ENCODE measurements at regions not wholly inside any gene's neighbourhood (a gene's known extent, or its start where the extent isn't known, plus 50 kb on each side); places are given as distances from the start of the nearest gene placed in this dataset.
A peak's percentile ranks its signal among the peaks of the same experiment; 100 is the strongest.

DNA sequence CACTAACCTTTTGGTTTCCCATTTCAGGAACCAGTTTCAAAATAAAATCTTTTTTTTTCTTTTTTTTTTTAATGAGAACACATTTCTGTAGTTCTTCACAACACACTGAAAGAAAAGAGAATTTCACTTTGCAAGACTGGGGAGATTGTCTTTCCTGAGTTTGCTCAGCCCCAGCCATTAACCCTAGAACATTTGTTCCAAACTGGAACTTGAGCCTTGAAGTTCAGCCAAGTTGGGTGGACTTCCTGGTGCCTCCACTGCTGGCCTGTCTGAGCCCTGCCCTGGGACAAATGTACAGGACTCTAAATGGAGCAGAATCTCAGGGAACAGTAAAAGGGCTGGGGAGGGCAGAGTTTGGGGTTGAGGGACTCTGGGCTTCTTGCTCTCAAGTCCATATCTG is 196.4 kb upstream of the LPP start:
- no peak for DNase-seq

DNA sequence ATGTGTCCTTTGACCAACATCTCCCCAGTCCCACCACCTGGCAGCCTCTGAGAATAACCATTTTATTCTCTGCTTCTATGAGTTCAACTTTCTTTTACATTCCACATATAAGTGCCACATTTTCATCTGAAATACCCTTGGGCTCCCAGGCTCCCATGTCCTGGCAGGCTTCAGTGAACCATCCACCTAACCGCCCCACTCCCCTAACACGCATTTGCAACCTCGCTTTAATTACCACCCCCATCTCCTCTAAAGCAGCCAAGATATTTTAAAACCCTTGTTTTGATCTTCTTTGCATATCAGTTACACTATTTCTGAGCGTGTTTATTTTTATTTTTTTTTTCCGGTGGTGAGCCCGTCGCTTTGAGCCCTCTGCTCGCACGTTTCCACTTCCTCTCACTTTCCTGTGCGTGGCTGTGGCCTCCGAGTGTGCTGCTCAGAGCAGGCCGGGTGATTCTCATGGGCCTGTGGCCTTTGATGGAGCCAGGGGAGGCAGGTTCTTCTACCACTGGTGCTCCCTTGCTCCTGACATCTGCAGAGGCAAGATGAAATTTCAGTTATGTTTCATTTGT is 195.4 kb upstream of the LPP start:
- peak in 1 of 2 donors; percentile 21 for DNase-seq

DNA sequence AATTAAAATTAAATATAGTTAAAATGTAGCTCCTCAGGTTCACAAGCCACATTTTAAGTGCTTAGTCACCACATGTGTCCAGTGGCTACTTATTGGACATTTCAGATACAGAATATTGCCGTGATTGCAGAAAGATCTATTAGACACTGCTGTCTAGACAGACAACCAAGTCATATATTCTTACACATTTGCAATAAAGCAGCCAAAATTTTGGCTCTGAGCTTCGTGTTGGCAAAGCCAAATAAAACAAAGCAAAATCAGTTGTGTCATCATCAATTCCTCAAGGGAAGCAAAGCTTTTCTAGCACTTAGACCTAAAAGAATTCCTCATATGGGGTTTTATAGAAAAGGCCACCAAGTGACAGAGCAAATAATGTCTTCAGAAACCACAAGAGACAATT is 193.1 kb upstream of the LPP start:
- no peak for DNase-seq

DNA sequence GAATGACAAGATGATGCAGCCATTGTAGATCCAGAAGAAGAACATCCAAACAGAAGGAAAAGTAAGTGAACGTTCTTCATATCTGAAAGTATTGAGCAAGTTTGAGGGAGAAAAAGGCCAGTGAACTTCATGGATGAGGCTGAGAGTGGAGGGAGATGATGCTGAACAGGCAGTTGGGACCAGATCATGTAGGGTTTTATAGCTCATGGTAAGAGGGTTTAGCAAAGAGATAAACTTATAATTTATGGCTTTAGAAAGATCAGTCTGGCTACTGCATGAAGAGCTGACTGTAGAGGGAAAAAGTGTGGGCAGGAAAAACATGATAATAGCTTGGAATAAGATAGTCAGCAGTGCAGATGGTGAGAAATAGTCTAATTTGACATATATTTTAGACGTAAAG is 192.6 kb upstream of the LPP start:
- DNase-seq, result no peak

DNA sequence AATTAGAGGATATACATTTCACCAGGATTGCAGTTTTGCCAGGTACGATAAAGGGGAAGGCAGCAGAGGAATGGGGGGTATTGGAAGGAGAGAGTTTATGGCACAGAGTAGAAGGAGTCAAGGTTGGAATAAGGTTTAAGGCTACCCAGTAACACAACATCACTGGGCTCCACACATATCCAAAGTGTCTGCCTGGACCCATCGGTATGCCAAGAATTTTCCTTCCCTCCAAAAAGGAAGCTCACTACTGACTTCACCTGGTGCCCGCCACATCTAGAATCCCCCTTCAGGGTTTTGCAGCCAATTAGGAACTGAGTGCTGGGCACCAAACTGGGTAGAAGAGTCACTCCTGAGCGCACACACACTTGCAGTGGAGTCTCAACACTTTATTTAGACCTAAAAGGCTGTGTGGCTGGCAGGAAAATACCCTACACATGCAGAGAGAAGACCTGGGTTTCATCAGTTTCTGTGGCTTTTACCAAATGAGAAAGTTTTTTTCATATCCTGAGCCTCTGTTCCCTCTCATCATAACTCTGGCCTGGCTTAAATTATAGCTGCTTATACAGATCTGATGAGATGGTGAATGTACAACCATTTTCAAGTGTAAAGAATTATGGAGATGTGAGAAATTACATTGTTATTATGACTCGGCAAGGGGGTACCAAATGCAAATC is 190.8 kb upstream of the LPP start:
- no peak for DNase-seq

DNA sequence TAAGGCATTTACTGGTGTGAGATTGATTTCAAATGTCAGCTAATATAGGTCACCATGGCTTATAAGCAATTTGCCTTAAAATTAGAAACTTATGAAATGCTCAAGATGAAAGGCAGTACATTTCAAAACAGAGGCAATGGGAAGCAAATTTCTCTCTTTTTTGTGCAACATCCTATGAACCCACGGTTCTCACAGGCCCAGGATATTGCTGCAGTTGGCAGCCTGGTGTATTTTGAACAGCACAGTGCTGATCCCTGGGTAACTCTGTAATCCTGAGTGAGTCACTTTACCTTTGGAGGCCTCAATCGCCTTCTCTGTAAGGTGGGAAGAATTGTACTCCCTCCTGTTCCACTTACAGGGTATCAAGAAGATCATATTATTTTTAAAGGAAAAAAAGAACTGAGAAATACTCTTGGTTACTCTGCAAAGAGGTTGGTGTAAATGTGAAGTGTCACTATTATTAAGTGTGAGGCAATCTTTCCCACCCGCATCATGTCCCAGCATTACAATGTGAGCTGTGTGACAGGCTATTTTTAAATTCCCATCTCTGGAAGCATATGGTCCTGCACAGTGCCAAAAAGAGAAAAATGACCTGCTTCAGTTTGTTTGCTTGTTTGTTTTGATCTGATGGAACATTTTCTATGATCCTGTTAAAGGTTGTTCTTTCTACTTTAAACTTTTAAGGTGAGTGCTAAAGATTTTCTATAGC is 190.1 kb upstream of the LPP start:
- no peak for DNase-seq

DNA sequence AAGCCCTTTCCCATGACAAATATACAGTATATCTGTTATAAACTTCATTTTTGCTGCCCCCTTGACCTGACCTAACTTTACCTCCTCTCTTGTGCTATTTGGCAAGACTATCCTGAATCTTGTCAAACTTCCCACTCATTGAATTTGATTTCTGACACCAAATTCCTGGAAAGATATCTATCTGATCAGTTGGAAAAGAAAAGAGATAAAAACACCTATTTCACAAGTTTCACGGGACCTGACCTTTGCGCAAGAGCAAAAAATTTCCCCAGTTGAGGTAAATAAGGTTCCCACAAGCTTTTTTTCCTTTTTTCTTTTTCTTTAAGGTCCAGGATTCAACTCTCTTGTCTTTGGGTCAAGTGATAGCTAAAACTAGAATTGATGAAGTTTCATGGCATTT is 189.2 kb upstream of the LPP start:
- DNase-seq, result no peak

DNA sequence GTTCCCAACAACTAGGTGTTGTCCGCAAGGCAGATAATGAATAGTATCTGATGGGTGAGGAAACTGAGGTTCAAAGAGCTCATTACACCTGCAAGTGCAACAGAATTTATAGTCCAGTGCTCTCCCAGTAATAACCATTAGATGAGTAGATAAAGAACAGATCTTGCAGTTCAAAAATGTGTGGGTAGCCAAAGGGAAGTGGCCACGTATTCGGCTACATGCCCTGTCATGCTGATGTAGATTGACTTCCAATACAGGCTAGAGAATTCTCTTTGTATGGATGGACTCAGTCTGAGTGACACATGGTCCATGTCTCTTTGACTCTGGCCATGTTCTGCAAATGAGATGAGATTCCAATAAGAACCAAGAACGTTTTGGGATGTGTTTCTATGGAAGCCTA is 187.9 kb upstream of the LPP start:
- no peak for DNase-seq

DNA sequence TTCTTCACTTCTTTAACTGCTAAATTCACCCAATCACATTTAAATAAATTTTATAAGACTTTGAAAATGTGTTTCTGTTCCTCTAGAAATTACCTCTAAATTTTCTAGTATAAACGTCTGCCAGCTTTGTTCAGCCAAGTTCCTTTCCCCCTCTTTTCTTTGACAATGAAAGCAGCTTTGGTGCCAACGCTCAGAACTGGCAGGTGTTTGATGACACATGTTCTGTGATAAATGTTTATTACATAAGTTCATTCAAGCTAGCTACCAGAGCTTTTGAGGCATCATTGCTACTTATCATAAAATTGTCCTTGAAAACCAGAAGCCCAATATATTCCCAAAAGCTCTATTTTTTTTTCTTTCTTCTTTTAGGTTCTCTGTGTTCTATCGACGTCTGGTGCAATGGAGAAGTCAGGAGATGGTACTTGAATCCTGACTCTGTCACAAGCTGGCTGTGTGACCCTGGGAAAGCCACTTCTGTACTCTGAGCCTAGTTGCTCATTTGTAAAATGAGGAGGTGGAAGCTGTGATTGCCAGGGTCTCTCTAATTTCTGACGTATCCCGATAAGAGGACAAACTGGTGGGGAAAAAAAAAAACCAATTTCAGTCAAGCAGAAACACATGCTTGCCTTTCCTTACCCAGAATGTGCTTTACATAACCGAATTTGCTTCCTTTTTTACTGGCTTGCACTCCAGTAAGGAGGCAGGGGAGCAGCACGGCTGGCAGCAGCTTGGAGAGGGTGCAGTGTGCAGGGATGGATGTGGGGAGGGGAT is 187.1 kb upstream of the LPP start:
- no peak for DNase-seq

DNA sequence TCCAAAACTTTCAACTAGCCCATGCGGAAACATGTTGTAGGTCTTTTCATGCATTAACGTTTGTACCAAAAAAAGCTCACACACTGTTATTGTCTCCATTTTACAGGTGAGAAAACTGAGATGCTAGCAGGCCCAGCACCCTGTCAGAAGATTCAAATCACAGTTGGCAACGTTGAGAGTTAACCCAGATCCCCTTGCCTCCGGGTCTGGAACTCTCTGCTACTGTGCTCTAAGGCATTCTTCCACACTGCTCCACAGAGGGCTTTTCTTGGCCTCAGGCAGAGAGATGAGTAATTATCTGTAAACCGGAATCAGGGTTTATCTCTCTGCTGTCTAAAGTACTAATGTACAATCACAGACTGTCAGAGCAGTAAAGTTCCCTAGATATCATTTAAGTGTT is 186.0 kb upstream of the LPP start:
- DNase-seq, result no peak

DNA sequence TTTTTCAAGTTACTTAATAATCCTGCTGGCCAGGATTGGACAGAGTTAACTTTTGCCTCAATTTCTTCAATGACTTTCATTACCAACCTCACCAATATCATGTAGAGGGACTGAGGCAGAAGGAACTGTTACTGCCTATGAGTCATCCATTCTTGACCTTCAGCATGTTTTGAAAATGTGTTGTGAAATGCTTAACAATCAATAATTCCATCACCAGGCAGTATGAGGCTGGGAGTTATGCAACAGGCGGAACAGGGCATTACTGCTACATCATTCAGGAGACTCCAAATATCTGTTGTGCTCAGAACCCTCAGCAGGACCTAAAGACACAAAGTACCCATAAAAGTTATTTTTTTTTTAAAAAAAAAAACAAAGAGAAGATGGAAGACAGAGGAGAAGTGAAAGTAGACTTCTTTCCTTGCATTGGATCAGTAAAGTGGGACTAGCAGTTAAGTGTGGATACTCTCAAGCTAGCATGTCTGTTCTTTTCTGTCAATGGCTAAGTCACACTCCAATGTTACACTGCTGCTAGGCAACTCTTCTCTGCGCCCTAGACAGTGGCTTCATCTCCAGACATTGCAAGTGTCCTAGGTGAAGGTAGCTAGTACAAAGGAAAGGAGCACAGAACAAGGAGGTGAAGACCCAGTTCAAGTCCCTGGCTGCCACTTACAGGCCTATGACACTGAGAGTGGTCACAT is 184.9 kb upstream of the LPP start:
- DNase-seq, result no peak

DNA sequence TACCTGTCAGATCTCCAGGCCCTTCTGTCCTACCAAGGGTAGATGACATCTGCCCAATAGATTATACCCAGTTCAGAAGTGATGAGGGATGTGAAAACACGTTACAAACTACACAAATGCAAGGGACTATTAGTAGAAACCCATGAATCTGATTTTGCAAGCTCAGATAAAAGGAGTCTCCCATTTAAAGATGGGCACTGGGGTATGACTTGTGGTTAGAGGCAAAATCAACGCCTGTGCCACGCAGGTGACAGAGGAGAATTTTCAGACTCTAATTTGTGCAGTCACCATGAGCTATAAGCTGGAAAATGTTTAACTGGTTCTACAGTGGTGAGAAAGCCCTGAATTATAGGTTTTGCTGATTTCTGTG is 184.4 kb upstream of the LPP start:
- no peak for DNase-seq

DNA sequence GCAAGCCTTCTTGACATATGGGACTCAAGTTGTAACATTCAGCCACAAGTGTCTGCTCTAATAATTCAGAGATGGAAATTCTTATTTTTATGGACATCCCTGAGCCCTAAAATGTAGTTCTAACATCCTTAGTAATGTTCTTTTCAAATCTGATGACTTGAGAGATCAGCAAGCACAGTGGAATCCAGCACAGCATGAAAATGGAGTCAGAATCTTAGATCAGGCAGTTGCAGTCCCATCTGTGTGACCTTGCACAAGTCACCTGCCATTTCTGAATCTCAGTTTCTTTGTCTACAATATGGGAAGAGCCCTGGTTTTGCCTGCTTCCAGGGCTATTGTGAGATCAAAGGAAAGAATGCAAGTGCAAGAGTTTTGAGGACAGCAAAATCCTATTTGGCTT is 183.9 kb upstream of the LPP start:
- DNase-seq, result no peak

DNA sequence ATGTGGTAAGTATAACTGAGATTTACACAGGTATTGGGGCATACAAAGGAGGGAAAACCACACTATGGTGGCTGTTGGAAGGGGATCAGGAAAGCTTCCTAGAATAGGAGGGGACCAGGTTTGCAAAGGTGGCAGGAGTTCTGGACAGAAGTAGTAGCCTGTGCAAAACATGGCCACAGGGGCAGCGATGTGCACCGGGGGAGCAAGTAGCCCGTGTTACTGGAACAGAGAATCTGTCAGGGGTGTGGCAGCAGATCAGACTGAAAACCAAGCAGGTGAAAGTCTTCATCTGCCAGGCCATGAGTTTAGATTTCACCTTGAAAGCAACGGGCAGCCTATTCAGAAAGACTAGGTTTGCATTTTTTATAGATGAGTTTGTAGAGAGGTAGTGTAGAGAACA is 182.3 kb upstream of the LPP start:
- DNase-seq, result no peak

DNA sequence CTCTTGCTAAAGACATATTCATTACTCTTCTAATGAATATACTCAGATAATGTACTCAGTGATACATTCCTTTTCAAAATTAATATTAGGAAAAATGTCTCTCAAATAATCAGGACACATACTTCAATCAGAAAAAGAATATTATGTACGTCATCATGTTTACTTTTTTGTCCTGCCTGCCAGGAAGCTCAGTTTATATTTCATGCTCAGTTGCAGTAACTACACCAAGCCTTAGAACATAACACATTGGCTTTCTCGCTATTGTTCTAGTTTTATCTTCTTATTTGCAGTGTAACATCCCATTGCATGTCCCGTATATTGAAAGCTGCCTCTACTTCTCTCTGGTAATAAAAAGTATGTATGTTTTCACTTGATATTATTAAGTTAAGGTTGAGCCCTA is 181.5 kb upstream of the LPP start:
- no peak for DNase-seq

DNA sequence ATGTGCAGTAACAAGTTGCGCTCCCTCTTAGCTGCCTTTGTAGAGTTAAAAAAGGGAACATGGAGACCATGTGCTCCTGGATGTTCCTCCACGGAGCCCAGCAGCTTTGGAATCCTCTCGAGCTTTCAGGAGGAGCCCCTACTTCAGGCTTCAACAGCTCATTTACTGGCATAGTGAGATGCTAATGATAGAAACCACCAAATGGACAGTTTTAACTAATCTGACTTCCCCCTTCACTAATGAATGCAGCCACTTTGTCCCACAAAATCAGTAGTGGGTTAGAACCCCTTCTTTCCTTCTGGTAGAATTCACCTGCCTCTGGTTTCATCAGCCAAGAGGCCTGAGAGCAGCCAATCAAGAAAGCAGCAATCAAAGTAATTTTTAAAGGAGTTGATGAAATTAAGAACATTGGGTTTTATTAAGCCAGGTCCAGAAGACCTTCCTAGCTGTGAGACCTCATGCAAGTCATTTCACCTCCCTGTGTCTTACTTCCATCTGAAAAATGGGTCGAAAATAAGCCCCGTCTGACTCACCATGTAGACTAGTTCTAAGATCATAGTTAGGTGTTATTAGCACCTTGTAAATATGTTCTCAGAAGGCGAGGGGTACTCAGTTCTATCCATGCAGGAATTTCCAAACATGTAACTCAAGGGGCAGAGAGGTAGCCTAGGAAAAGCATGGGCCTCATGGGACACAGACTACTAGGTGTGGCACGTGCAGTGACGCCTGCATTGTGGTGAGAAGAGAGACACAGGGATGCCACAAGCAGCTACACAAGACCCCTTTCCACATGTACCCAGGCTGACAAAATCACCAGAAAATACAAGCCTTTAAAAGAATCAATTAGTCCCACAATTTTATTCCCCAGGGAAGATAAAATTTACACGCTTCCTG is 179.7 kb upstream of the LPP start:
- no peak for DNase-seq

DNA sequence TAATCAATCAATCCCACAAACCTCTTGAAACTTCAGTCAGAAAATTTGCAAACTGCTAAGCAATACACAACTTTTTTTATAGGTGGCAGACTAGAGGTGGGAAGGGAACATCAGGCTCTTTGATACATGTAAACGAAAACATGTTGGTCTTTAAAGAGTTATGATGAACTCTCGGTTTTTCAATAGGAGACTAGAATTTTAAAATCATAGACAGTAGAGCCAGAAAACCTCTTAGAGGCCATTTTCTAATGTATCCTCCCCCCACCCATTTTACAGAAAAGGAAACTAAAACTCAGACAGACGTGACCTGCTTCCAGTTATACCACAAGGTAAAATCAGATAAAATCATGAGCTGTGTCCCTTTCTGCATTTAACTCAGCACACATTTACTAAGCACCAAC is 179.1 kb upstream of the LPP start:
- no peak for DNase-seq

DNA sequence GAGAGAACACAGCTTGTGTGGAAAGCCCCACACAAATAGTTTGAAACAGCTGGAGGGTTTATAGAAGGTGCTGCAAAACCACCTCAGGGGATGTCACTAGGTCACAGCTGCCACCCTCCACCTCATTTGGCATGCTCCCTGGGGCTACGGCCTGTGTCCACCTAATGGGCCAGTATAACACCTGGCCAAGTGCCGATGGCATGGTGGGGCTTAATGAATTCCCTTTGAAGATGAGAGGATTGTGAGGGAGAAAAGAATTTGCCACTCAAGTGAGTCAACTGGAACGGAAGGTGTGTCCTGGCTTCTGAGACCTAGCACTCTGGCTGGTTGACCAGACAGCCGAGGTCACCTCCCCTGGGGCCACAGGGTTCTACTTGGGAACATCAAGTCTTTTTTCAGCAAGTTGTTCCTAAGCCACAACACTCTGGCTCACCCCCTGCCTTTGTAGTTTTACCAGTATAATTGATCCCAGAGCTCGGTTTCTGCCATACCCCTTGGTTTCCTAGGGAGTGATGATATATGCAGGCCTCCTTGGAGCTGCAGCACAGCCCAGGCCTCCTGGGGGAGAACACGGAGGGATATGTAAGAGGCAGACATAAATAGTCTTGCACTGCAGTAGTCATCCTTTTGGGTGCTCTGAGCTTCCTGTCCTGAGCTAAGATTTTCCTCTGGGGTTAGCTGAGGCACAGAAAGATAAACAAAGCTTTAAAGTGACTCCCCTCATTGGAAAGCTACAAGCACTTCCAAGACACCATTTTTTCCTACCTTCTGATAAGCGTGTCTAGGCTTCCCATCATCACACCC is 178.2 kb upstream of the LPP start:
- DNase-seq, result no peak

DNA sequence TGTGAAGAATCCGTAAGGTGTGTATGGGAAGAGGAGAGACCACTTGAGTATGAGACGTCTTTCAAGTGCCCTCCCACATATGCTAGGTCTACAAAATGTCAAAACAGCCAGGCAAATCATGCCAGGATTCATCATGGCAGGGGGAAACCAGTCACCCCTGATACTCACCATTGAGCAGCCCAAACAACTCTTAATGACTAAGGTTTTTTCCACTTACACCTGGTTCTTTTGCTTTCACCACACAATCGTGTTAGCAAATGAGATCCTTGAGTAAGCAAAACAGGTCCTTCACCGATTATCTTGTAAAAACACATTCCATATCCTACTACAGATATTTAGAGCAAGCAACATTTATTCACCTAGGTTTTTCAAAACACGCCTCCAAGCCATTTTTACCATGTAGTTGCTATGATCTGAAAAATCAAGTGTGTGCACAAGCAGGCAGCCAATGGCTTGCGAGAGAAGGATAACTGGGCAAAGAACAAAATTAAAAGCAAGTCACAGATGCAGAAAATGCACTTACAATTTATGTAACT is 177.5 kb upstream of the LPP start:
- peak in 1 of 2 donors; percentile 43 for DNase-seq

DNA sequence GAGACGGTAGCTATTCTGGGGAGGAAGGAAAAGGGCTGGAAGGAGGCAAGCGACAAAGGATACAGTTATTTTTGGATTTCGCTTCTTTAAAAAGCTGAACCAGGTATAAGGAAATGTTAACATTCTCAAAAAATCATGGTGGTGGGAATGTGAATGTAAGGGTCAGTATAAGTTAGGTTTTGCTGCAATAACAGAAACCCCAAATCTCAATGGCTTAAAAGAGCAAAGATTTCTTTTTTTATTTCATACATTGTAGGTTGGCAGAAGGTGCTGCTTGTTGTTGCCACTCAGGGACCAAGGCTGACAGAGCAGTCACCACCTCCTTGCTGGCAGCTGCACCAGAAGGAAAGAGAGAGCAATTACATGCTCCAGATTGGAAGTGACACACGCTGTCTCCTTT is 176.3 kb upstream of the LPP start:
- no peak for DNase-seq

DNA sequence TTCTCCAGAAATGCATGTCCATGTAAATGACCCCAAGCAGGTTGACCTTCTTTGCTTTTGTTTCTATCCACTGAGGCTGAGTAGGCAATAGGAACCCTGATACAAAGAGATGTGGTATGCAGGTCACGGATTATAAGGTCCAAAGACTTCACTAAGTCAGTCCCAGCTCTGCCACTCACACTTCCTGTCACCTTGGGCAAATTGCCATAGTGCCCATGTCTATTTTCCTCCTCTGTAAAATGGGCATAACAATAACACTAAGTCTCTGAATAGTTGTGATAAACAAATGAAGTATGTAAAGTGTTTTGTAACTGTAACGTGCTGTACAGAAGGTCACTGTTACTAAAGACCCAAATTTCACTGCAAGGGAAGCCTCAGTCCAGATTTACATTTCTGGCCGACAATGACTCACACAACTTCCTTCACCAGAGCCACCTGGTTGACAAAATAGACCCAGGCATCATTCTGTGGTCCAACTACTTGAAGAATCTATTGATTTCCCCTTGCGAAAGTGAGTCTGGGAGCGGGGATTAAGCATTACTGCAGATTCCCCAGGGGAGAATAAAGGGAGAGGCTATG is 175.4 kb upstream of the LPP start:
- DNase-seq, result no peak
